Peyer's patch (tissue), 4 donors: ENCODE measurements at regions not wholly inside any gene's neighbourhood (a gene's known extent, or its start where the extent isn't known, plus 50 kb on each side); places are given as distances from the start of the nearest gene placed in this dataset.

Source experiments
- POLR2A ChIP-seq, 2 donors: fragments of 450-650 bp; IDR thresholded peaks; one replicate each; pipeline ENCODE4 v1.5.1; 2017; ENCODE audit warnings: antibody characterized with exemption in 2 of 2, mild to moderate bottlenecking in 2 of 2, moderate library complexity in 2 of 2
- TF ChIP-seq, protein P1 (sequence below), 6 experiments: fragments of 450-650 bp in 4 of 6; fragments of 200-600 bp in 2 of 6; sonication (generic) in 1 of 6; IDR thresholded peaks; one replicate each; pipeline ENCODE4 v1.5.1; 2017 to 2019; ENCODE audit warnings: antibody characterized with exemption in 6 of 6, mild to moderate bottlenecking in 3 of 6, moderate library complexity in 1 of 6

DNA sequence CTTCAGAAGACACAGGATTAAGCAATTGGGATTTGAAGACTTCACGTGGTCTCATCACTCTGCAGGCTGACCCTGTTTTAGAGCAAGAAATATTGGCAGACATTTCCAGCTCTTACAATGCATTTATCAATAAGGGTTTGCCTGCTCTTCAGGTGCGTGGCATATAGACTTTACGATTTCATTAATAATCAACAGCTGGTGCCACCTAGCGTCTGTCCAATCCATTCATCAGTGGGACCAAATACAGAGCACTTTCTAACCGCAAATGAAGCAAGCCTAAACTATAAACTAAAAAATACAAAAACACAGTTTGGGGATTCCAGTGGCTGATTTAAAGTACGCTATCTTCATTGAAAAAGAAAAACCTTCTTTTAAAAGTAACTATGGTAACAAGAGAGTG, 125.4 kb upstream of the DMD start:
- TF ChIP-seq POLR2A (IDR thresholded peaks at IDR 0.05): no peak
- TF ChIP-seq, protein P1, sequence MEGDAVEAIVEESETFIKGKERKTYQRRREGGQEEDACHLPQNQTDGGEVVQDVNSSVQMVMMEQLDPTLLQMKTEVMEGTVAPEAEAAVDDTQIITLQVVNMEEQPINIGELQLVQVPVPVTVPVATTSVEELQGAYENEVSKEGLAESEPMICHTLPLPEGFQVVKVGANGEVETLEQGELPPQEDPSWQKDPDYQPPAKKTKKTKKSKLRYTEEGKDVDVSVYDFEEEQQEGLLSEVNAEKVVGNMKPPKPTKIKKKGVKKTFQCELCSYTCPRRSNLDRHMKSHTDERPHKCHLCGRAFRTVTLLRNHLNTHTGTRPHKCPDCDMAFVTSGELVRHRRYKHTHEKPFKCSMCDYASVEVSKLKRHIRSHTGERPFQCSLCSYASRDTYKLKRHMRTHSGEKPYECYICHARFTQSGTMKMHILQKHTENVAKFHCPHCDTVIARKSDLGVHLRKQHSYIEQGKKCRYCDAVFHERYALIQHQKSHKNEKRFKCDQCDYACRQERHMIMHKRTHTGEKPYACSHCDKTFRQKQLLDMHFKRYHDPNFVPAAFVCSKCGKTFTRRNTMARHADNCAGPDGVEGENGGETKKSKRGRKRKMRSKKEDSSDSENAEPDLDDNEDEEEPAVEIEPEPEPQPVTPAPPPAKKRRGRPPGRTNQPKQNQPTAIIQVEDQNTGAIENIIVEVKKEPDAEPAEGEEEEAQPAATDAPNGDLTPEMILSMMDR (IDR thresholded peaks at IDR 0.05): peak in 4 of 6 experiments; percentile 14 to 49 (median 44)
